ENCODE measurements at regions not wholly inside any gene's neighbourhood (a gene's known extent, or its start where the extent isn't known, plus 50 kb on each side); places are given as distances from the start of the nearest gene placed in this dataset.

- POLR2A ChIA-PET, result no interaction called here
- WGBS (ENCODE audit: insufficient coverage), result 92% methylated on average over 7 of the region's 7 CpGs
Measured at GRCh38 chr2:128737546-128737826, 418.8 kb upstream of the HS6ST1 start.

GRCh38 chr2:128738446-128739110 is 419.9 kb upstream of the HS6ST1 start:
- Histone ChIP-seq H3K4me3 (ENCODE audit: control insufficient read depth in 1 of 7, extremely low read depth in 1 of 7, insufficient read depth in 4 of 7, low read depth in 2 of 7, low read length in 6 of 7) (no peak overlapping the region), H3K36me3 (ENCODE audit: control insufficient read depth in 4 of 4, insufficient read depth in 4 of 4, low read length in 3 of 4) (no peaks in the 10 kb centered on the region), H3K4me1 (ENCODE audit: control extremely low read depth in 1 of 4, control insufficient read depth in 4 of 4, insufficient read depth in 4 of 4, low read length in 3 of 4) (peaks cover 0 to 37% (median 34%) of the 10 kb centered on the region in 4 experiments), H3K9me3 (ENCODE audit: control extremely low read depth in 1 of 5, control insufficient read depth in 4 of 5, insufficient read depth in 2 of 5, low read depth in 1 of 5, low read length in 4 of 5) (no peaks in the 10 kb centered on the region), H3K27me3 (replicated peaks in 2 of 5; ENCODE audit: control insufficient read depth in 4 of 5, insufficient read depth in 5 of 5, low read length in 4 of 5) (no peaks in the 10 kb centered on the region), H3K27ac (ENCODE audit: insufficient read depth in 1 of 2, low read depth in 1 of 2, low read length in 2 of 2, poor library complexity in 1 of 2, severe bottlenecking in 2 of 2) (no peak overlapping the region)
- ChIA-PET POLR2A (no interaction called here), CTCF (interaction anchor here (1.4 to 2.8 kb wide), 5 partner anchors 10 to 18 kb away, joined by 4 to 21 read pairs (median 11); no protein-coding TSS in a partner anchor)
- WGBS (ENCODE audit: insufficient coverage), result 100% methylated on average over 5 of the region's 8 CpGs
- DNase-seq, result no peak

More at GRCh38 chr2:128737546-128737826, 418.8 kb upstream of the HS6ST1 start:
- CTCF ChIA-PET, result interaction anchor here (1.4 to 2.8 kb wide), 5 partner anchors 9 to 17 kb away, joined by 4 to 21 read pairs (median 11); no protein-coding TSS in a partner anchor
- no peaks in the 10 kb centered on the region for H3K36me3 ChIP-seq (ENCODE audit: control insufficient read depth in 4 of 4, insufficient read depth in 4 of 4, low read length in 3 of 4)
- peaks cover 0 to 47% (median 40%) of the 10 kb centered on the region in 4 experiments for H3K4me1 ChIP-seq (ENCODE audit: control extremely low read depth in 1 of 4, control insufficient read depth in 4 of 4, insufficient read depth in 4 of 4, low read length in 3 of 4)
- no peaks in the 10 kb centered on the region for H3K27me3 ChIP-seq (replicated peaks in 2 of 5; ENCODE audit: control insufficient read depth in 4 of 5, insufficient read depth in 5 of 5, low read length in 4 of 5)
- H3K9me3 ChIP-seq (ENCODE audit: control extremely low read depth in 1 of 5, control insufficient read depth in 4 of 5, insufficient read depth in 2 of 5, low read depth in 1 of 5, low read length in 4 of 5), result no peaks in the 10 kb centered on the region
- H3K4me3 ChIP-seq (ENCODE audit: control insufficient read depth in 1 of 7, extremely low read depth in 1 of 7, insufficient read depth in 4 of 7, low read depth in 2 of 7, low read length in 6 of 7), result no peak overlapping the region
- H3K27ac ChIP-seq (ENCODE audit: insufficient read depth in 1 of 2, low read depth in 1 of 2, low read length in 2 of 2, poor library complexity in 1 of 2, severe bottlenecking in 2 of 2), result no peak overlapping the region
- no peak for DNase-seq

- Histone ChIP-seq H3K9me3 (ENCODE audit: control extremely low read depth in 1 of 5, control insufficient read depth in 4 of 5, insufficient read depth in 2 of 5, low read depth in 1 of 5, low read length in 4 of 5) (no peaks in the 10 kb centered on the region), H3K4me1 (ENCODE audit: control extremely low read depth in 1 of 4, control insufficient read depth in 4 of 4, insufficient read depth in 4 of 4, low read length in 3 of 4) (peaks cover 0 to 3% (median 0%) of the 10 kb centered on the region in 4 experiments), H3K27me3 (replicated peaks in 2 of 5; ENCODE audit: control insufficient read depth in 4 of 5, insufficient read depth in 5 of 5, low read length in 4 of 5) (no peaks in the 10 kb centered on the region), H3K36me3 (ENCODE audit: control insufficient read depth in 4 of 4, insufficient read depth in 4 of 4, low read length in 3 of 4) (no peaks in the 10 kb centered on the region), H3K4me3 (ENCODE audit: control insufficient read depth in 1 of 7, extremely low read depth in 1 of 7, insufficient read depth in 4 of 7, low read depth in 2 of 7, low read length in 6 of 7) (no peak overlapping the region), H3K27ac (ENCODE audit: insufficient read depth in 1 of 2, low read depth in 1 of 2, low read length in 2 of 2, poor library complexity in 1 of 2, severe bottlenecking in 2 of 2) (no peak overlapping the region)
- WGBS (ENCODE audit: insufficient coverage), result 83% methylated on average over 1 of the region's 3 CpGs
- DNase-seq, result no peak
- ChIA-PET POLR2A (no interaction called here), CTCF (no interaction called here)
Measured at GRCh38 chr2:128742467-128742866, 423.8 kb upstream of the HS6ST1 start.

- POLR2A ChIA-PET, result no interaction called here
- peaks cover 0 to 10% (median under 1%) of the 10 kb centered on the region in 4 experiments for H3K4me1 ChIP-seq (ENCODE audit: control extremely low read depth in 1 of 4, control insufficient read depth in 4 of 4, insufficient read depth in 4 of 4, low read length in 3 of 4)
- H3K36me3 ChIP-seq (ENCODE audit: control insufficient read depth in 4 of 4, insufficient read depth in 4 of 4, low read length in 3 of 4), result no peaks in the 10 kb centered on the region
- no peak for DNase-seq
- H3K27me3 ChIP-seq (replicated peaks in 2 of 5; ENCODE audit: control insufficient read depth in 4 of 5, insufficient read depth in 5 of 5, low read length in 4 of 5), result no peaks in the 10 kb centered on the region
- CTCF ChIA-PET, result interaction anchor here (1.6 kb wide), 1 partner anchor 10 kb away, joined by 5 read pairs; no protein-coding TSS in a partner anchor
- H3K27ac ChIP-seq (ENCODE audit: insufficient read depth in 1 of 2, low read depth in 1 of 2, low read length in 2 of 2, poor library complexity in 1 of 2, severe bottlenecking in 2 of 2), result no peak overlapping the region
- H3K9me3 ChIP-seq (ENCODE audit: control extremely low read depth in 1 of 5, control insufficient read depth in 4 of 5, insufficient read depth in 2 of 5, low read depth in 1 of 5, low read length in 4 of 5), result no peaks in the 10 kb centered on the region
- no peak overlapping the region for H3K4me3 ChIP-seq (ENCODE audit: control insufficient read depth in 1 of 7, extremely low read depth in 1 of 7, insufficient read depth in 4 of 7, low read depth in 2 of 7, low read length in 6 of 7)
Measured at GRCh38 chr2:128745946-128746345, 427.3 kb upstream of the HS6ST1 start.

DNA sequence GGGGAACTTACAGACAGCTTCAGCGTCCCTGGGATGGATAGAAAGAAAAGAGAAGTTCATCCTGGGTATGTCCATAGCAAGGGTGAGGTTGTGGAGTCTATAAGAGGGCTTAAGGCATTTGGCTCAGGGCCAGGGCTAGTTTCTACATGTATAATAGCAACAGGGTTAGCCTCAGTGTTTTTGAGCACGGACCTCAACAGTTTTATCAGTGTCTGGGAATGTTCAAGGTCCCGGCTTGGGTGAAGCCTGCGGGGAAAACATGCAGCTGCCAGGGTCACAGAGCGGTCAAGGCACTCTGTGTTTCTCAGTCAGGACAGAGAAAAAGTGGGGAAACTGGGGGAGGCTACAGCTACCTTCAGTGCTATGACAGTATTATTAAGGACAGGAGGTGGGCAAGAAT is 427.7 kb upstream of the HS6ST1 start:
- no peak for DNase-seq
- CTCF ChIA-PET, result interaction anchor here (1.6 kb wide), 1 partner anchor 10 kb away, joined by 5 read pairs; no protein-coding TSS in a partner anchor

GRCh38 chr2:128748336-128748735 is 429.7 kb upstream of the HS6ST1 start:
- H3K9me3 ChIP-seq (ENCODE audit: control extremely low read depth in 1 of 5, control insufficient read depth in 4 of 5, insufficient read depth in 2 of 5, low read depth in 1 of 5, low read length in 4 of 5), result no peaks in the 10 kb centered on the region
- WGBS (ENCODE audit: insufficient coverage), result 98% methylated on average over 9 of the region's 10 CpGs
- DNase-seq, result no peak

More for the DNA sequence above, 427.7 kb upstream of the HS6ST1 start:
- POLR2A ChIA-PET, result no interaction called here
- 100% methylated on average over 5 of the region's 5 CpGs for WGBS (ENCODE audit: insufficient coverage)
- peaks cover 0 to 10% (median under 1%) of the 10 kb centered on the region in 4 experiments for H3K4me1 ChIP-seq (ENCODE audit: control extremely low read depth in 1 of 4, control insufficient read depth in 4 of 4, insufficient read depth in 4 of 4, low read length in 3 of 4)
- H3K4me3 ChIP-seq (ENCODE audit: control insufficient read depth in 1 of 7, extremely low read depth in 1 of 7, insufficient read depth in 4 of 7, low read depth in 2 of 7, low read length in 6 of 7), result no peak overlapping the region
- H3K36me3 ChIP-seq (ENCODE audit: control insufficient read depth in 4 of 4, insufficient read depth in 4 of 4, low read length in 3 of 4), result no peaks in the 10 kb centered on the region
- H3K27ac ChIP-seq (ENCODE audit: insufficient read depth in 1 of 2, low read depth in 1 of 2, low read length in 2 of 2, poor library complexity in 1 of 2, severe bottlenecking in 2 of 2), result no peak overlapping the region
- no peaks in the 10 kb centered on the region for H3K9me3 ChIP-seq (ENCODE audit: control extremely low read depth in 1 of 5, control insufficient read depth in 4 of 5, insufficient read depth in 2 of 5, low read depth in 1 of 5, low read length in 4 of 5)
- H3K27me3 ChIP-seq (replicated peaks in 2 of 5; ENCODE audit: control insufficient read depth in 4 of 5, insufficient read depth in 5 of 5, low read length in 4 of 5), result no peaks in the 10 kb centered on the region

DNA sequence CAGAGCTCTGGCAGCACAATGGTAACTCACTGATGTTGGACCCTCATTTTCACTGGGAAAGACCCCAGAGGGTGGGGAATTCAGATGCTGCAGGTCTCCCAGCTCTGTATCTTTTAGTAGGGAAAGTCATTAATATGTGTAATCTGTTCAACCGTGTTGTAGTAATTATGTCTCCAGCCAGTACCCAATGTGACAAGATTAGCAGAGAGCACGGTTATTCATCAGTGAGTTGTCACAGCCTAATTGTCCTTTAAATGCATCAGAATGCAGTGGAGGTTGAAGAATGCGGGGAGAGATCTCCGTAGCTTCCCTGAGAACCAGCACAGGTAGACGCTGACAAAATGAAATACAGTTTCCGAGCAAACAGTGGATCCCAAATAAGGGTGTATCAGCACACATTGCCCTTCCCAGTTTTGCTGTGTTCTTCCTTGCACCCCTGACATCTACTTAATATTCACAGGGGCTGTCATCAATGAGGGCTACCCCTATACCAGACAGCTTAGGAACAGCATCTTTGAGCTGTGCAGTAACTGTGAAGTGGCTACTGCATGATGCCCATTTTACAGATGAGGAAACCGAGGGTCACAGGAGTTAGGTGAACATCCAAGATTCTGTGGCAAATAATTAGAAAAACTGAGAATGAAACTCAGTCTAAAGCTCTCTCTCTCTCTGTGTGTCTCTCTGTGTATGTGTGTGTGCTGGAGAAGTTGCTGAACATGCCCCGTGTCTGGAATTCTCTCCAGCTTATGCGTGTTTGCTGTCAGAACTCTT is 430.4 kb upstream of the HS6ST1 start:
- no peak for DNase-seq
- ChIA-PET CTCF (interaction anchor here (1.2 to 2.5 kb wide), 3 partner anchors 10 to 332 kb away, joined by 3 to 13 read pairs (median 11); no protein-coding TSS in a partner anchor), POLR2A (no interaction called here)
- peaks cover 8 to 30% (median 13%) of the 10 kb centered on the region in 4 experiments for H3K4me1 ChIP-seq (ENCODE audit: control extremely low read depth in 1 of 4, control insufficient read depth in 4 of 4, insufficient read depth in 4 of 4, low read length in 3 of 4)
- no peak overlapping the region for H3K27ac ChIP-seq (ENCODE audit: insufficient read depth in 1 of 2, low read depth in 1 of 2, low read length in 2 of 2, poor library complexity in 1 of 2, severe bottlenecking in 2 of 2)
- WGBS (ENCODE audit: insufficient coverage), result 99% methylated on average over 8 of the region's 9 CpGs
- no peaks in the 10 kb centered on the region for H3K36me3 ChIP-seq (ENCODE audit: control insufficient read depth in 4 of 4, insufficient read depth in 4 of 4, low read length in 3 of 4)
- no peak overlapping the region for H3K4me3 ChIP-seq (ENCODE audit: control insufficient read depth in 1 of 7, extremely low read depth in 1 of 7, insufficient read depth in 4 of 7, low read depth in 2 of 7, low read length in 6 of 7)
- no peaks in the 10 kb centered on the region for H3K27me3 ChIP-seq (replicated peaks in 2 of 5; ENCODE audit: control insufficient read depth in 4 of 5, insufficient read depth in 5 of 5, low read length in 4 of 5)
- H3K9me3 ChIP-seq (ENCODE audit: control extremely low read depth in 1 of 5, control insufficient read depth in 4 of 5, insufficient read depth in 2 of 5, low read depth in 1 of 5, low read length in 4 of 5), result no peaks in the 10 kb centered on the region

More at GRCh38 chr2:128748336-128748735, 429.7 kb upstream of the HS6ST1 start:
- no peaks in the 10 kb centered on the region for H3K36me3 ChIP-seq (ENCODE audit: control insufficient read depth in 4 of 4, insufficient read depth in 4 of 4, low read length in 3 of 4)
- peaks cover 2 to 23% (median 6%) of the 10 kb centered on the region in 4 experiments for H3K4me1 ChIP-seq (ENCODE audit: control extremely low read depth in 1 of 4, control insufficient read depth in 4 of 4, insufficient read depth in 4 of 4, low read length in 3 of 4)
- no peaks in the 10 kb centered on the region for H3K27me3 ChIP-seq (replicated peaks in 2 of 5; ENCODE audit: control insufficient read depth in 4 of 5, insufficient read depth in 5 of 5, low read length in 4 of 5)
- POLR2A ChIA-PET, result no interaction called here
- no peak overlapping the region for H3K4me3 ChIP-seq (ENCODE audit: control insufficient read depth in 1 of 7, extremely low read depth in 1 of 7, insufficient read depth in 4 of 7, low read depth in 2 of 7, low read length in 6 of 7)
- CTCF ChIA-PET, result interaction anchor here (1.0 to 2.5 kb wide), 3 partner anchors 10 to 12 kb away, joined by 3 to 13 read pairs (median 11); no protein-coding TSS in a partner anchor
- H3K27ac ChIP-seq (ENCODE audit: insufficient read depth in 1 of 2, low read depth in 1 of 2, low read length in 2 of 2, poor library complexity in 1 of 2, severe bottlenecking in 2 of 2), result no peak overlapping the region
